ENCODE measurements at regions not wholly inside any gene's neighbourhood (a gene's known extent, or its start where the extent isn't known, plus 50 kb on each side); places are given as distances from the start of the nearest gene placed in this dataset.

DNA sequence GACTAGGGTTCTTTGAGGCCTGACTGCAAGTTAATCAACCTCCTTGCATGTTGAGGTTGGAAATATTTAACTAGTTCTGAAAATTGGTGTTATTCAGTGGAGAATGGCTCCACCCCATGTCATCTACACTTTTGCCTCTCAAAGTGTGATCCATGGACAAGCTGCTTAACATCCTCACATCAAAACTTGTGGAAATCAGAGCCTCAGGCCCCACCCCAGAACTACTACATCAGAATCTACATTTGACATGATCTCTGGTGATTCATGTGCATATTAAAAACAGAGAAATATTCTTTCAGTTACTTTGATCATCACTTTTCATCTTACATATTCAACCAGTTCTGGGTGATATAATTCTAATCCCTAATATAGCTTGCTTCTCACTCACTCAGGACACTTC lies 632.9 kb downstream of the ARL4A start:
- TF ChIP-seq, protein P1, sequence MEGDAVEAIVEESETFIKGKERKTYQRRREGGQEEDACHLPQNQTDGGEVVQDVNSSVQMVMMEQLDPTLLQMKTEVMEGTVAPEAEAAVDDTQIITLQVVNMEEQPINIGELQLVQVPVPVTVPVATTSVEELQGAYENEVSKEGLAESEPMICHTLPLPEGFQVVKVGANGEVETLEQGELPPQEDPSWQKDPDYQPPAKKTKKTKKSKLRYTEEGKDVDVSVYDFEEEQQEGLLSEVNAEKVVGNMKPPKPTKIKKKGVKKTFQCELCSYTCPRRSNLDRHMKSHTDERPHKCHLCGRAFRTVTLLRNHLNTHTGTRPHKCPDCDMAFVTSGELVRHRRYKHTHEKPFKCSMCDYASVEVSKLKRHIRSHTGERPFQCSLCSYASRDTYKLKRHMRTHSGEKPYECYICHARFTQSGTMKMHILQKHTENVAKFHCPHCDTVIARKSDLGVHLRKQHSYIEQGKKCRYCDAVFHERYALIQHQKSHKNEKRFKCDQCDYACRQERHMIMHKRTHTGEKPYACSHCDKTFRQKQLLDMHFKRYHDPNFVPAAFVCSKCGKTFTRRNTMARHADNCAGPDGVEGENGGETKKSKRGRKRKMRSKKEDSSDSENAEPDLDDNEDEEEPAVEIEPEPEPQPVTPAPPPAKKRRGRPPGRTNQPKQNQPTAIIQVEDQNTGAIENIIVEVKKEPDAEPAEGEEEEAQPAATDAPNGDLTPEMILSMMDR (conservative IDR thresholded peaks at IDR 0.05): no peak
- H3K27ac ChIP-seq: peak overlapping the region; percentile 42; the same call in 1 of the 2 replicates

- peak overlapping the region; percentile 42 for H3K27ac ChIP-seq
- TF ChIP-seq, protein P1 (conservative IDR thresholded peaks at IDR 0.05): no peak
Measured at GRCh38 chr7:13321316-13321715, 633.9 kb downstream of the ARL4A start.

DNA sequence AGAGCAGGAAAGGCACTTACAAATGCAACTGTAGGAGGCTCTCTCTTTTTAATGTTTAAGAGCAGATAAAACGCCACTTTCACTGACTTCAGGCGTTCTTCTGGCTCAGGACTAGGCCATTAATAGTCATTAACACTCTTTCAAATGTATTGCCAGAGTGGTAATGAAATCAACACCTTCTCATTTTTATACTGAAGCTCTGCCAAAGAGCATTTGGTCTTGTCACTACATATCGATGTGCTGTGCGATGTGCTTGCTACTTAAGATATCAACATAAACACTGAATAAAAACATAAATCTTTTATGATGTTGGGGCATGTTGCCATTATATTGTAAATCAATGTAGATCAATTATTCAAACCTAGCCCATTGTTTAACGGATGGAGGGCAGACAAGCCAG lies 634.7 kb downstream of the ARL4A start:
- peak overlapping the region; percentile 42 for H3K27ac ChIP-seq

GRCh38 chr7:13327669-13328068 lies 640.2 kb downstream of the ARL4A start:
- H3K27ac ChIP-seq: no peak overlapping the region
- TF ChIP-seq, protein P1 (conservative IDR thresholded peaks at IDR 0.05): no peak

More for the DNA sequence above, 634.7 kb downstream of the ARL4A start:
- TF ChIP-seq, protein P1 (conservative IDR thresholded peaks at IDR 0.05): no peak

DNA sequence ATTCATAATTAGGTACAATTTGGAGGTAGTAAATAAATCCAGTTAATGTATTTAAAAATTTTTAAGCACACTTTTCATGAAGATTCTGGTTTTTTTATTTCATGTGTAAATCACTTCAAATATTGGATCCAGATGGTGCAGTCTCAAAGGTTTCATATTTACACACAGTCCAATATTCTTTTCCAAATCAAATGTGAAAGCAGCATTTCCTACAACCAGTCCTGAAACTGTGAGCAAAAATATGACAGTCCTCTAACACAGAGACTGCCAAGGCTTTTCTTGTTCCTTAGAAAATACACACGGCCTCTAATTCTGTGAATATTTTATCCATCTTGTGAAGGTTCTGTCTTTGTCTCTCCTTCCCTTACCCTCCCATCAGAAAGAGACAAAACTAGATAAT lies 645.9 kb downstream of the ARL4A start:
- H3K27ac ChIP-seq: no peak overlapping the region
- TF ChIP-seq, protein P1 (conservative IDR thresholded peaks at IDR 0.05): no peak

GRCh38 chr7:13336227-13336626 lies 648.8 kb downstream of the ARL4A start:
- TF ChIP-seq, protein P1 (conservative IDR thresholded peaks at IDR 0.05): no peak
- no peak overlapping the region for H3K27ac ChIP-seq

GRCh38 chr7:13352677-13353076 lies 636.8 kb downstream of the ETV1 start:
- TF ChIP-seq, protein P1 (conservative IDR thresholded peaks at IDR 0.05): no peak
- no peak overlapping the region for H3K27ac ChIP-seq

Data from VCaP (cell line).